GM18511 (cell line): ENCODE measurements at regions not wholly inside any gene's neighbourhood (a gene's known extent, or its start where the extent isn't known, plus 50 kb on each side); places are given as distances from the start of the nearest gene placed in this dataset.

Experiments used
- ATAC-seq: cut with Tn5 transposase; IDR thresholded peaks from one replicate; pipeline ENCODE4 v1.9.1; 2021; ENCODE audit warnings: mild to moderate bottlenecking, moderate library complexity; ENCODE audit not compliant: unreplicated experiment

- ATAC-seq = no peak
Observed at GRCh38 chr17:79405823-79406222, 205.0 kb downstream of the RBFOX3 start.

- ATAC-seq = no peak
Observed at GRCh38 chr17:79404136-79404911, 206.5 kb downstream of the RBFOX3 start.

- ATAC-seq = no peak
Observed at GRCh38 chr17:79401704-79402674, 208.9 kb downstream of the RBFOX3 start.

DNA sequence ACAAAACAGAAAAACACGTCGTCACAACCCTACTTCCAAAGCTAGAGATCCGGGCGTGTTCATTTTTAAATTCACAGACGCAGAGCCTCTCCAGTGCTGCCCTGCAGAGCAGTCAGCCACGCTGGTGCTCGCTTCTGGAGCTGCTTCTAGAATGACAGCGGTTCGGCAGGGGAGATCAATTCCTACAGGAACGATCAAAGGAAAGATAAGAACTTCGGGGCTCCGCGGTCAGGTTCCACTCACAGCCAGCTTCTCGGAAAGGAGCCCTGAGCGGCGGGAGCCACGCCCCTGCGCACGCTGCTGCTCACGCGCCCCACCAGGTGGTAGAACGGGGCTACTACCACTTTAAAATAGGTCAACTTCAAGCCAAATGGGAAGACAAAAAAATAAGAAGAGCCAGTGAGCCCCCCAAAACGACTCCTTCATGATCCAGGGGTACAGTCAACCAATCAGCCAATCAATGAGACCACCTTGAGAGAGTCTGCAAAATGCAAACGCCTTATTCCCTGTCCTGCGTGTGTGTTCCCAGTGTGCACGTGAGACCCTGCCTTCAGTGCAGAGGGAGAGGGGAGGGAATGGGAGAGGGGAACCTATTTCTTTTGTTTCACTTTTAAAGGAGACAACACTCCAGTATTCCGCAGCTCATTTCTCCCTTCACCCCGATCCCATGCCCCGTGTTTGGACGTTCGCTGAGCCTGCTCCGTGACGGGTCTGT lies 209.7 kb downstream of the RBFOX3 start:
- ATAC-seq = no peak

- ATAC-seq = no peak
Observed at GRCh38 chr17:79399610-79400144, 211.2 kb downstream of the RBFOX3 start.

GRCh38 chr17:79398441-79398840 lies 212.4 kb downstream of the RBFOX3 start:
- no peak for ATAC-seq

DNA sequence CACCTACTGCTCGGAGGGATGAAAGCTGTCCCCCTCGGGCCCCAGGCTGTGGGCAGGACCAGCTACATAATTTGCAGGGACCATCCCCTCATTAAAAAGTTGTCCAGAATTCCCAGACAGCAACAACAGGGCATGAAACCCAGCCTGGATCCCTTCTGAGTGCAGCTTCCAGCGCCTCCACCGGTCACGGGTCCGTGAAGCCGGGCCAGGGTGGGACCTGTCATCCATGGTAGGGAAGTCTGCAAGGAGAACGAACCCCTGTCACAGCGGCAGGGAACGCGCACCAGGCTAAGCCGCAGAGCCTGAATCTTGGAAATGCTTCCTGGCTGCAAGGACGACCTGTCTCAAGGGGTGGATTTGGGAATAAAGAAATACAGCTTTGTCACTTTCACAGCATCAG lies 214.2 kb downstream of the RBFOX3 start:
- ATAC-seq = no peak

- no peak for ATAC-seq
Observed at GRCh38 chr17:79395545-79395944, 215.3 kb downstream of the RBFOX3 start.

GRCh38 chr17:79395066-79395465 lies 215.8 kb downstream of the RBFOX3 start:
- ATAC-seq = no peak

DNA sequence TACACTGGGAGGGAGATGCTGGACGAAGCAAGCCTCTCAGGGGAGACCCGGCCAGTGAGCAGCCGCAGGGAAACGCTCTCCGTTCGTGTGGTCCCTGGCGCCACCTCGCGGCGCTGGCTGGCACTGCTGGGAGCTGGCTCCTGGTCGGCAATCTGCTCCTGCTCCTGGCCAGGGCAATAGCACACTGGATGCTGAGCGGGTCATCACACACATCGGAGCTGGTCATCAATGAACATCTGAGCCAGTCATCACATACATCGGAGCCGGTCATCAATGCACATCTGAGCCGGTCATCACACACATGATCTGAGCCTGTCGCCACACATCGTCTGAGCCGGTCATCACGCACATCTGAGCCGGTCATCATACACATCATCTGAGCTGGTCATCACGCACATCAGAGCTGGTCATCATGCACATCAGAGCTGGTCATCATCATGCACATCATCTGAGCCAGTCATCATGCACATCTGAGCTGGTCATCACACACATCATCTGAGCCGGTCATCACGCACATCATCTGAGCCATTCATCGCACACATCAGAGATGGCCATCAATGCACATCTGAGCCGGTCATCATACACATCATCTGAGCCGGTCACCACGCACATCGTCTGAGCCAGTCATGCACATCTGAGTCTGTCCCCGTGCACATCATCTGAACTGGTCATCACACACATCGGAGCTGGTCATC lies 217.3 kb downstream of the RBFOX3 start:
- ATAC-seq = no peak

GRCh38 chr17:79392598-79392997 lies 218.3 kb downstream of the RBFOX3 start:
- no peak for ATAC-seq

- no peak for ATAC-seq
Observed at GRCh38 chr17:79391376-79392233, 219.2 kb downstream of the RBFOX3 start.

DNA sequence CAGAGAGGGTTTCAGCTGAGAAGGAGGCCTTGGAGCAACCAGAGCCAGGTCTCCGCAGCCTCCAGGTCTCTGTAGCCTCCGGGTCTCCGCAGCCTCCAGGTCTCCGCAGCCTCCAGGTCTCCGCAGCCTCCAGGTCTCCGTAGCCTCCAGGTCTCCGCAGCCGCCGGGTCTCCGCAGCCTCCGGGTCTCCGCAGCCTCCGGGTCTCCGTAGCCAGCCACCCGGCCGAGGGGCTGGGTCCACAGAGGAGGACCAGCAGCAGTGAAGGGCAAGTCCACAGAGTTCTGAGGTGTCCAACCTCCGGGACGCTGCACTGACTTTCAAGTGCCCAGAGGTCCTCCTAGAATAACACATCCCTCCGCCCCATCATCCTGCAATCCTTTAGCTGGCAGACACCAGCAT lies 221.0 kb downstream of the RBFOX3 start:
- no peak for ATAC-seq

- no peak for ATAC-seq
Observed at GRCh38 chr17:79388556-79389295, 222.1 kb downstream of the RBFOX3 start.

GRCh38 chr17:79387783-79388182 lies 223.1 kb downstream of the RBFOX3 start:
- ATAC-seq = no peak

DNA sequence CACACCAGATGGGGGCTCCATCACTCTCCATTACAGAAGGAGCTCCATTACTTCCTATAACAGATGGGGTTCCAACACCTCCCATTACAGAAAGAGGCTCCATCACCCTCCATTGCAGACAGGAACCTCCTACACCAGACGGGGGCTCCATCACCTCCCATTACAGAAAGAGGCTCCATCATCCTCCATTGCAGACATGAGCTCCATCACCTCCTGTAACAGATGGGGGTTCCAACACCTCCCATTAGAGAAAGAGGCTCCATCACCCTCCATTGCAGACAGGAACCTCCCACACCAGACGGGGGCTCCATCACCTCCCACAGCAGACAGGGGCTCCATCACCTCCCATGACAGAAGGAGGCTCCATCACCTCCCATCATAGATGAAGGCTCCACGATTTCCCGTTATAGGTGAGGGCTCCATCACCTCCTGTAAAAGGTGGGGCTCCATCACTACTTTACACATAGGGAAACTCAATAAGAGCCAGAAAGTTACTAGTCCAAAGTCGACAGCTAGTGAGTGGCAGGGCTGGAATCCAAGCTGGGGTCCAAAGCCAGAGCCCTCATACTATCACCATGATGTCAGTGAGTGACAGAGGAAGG lies 224.8 kb downstream of the RBFOX3 start:
- ATAC-seq = no peak

DNA sequence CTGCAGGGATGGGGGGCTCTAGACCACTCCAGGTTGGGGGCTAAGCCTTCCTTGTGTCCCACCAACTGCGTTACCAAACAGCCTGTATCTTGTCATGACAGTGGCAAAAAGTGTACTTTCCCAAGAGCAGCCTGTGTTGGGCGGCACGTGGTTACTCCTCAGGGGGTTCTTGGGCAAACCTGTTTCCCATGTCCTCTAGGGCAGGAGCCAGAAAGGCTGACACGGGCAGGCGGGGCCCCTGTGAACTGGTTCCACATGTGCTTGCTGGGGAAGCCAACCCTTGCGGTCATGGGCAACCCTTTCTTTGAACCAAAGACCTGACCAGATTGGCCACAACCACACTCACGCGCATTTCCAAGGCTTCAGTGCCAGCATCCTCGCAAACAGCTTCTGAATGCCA lies 228.5 kb downstream of the RBFOX3 start:
- no peak for ATAC-seq

DNA sequence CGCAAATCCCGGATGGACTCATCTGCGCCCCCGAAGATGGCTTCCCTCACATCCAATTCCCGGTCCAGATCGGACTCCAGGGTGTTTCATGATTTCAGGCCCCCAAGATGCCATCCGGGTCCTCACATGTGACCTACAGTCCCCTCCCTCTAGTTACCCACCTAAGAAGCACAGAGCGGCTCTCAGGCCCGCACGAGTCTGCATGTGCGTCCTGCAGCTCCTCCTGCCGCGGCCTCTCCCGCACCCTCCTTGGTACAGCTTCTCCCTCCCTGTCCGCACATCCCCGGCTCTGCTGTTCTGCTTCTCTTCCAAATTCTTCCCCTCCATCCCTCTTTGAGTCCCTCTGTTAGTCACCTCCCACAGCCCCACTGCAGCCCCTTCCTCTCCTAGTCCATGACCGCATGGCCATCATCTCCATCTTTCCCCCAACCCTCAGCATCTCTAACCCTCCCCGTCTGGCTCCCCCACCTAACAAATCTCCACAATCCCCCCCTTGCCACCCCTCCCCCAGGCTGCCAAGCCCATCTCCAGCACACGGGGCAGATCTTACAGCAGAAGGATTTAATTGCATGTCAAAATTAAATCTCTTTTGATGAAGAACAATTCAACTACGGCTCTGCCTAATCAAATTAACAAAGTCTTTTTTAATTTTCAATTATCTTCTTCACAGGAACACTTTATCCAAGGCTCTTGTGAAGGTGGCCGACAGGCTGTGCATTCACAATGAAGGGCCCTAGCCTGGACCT lies 231.0 kb downstream of the RBFOX3 start:
- no peak for ATAC-seq
